HG03095 (cell line): ENCODE measurements at regions not wholly inside any gene's neighbourhood (a gene's known extent, or its start where the extent isn't known, plus 50 kb on each side); places are given as distances from the start of the nearest gene placed in this dataset.
"Not testable (repeated sequence)": the region's sequence is repeated elsewhere in the genome, so short reads cannot be mapped to it uniquely, and the experiment has no call there.

Source experiments
- ATAC-seq: cut with Tn5 transposase; IDR thresholded peaks from one replicate; pipeline ENCODE4 v1.9.1; 2021; ENCODE audit warnings: moderate library complexity; ENCODE audit not compliant: unreplicated experiment

- no peak for ATAC-seq
These were observed 71.1 kb upstream of the RAP1B start for GRCh38 chr12:68539615-68539952.

- not testable (repeated sequence) for ATAC-seq
These were observed 69.9 kb upstream of the RAP1B start for GRCh38 chr12:68540768-68541167.

- not testable (repeated sequence) for ATAC-seq
These were observed 63.4 kb upstream of the RAP1B start for GRCh38 chr12:68547318-68547717.

GRCh38 chr12:68552605-68553195, 58.0 kb upstream of the RAP1B start:
- not testable (repeated sequence) for ATAC-seq

DNA sequence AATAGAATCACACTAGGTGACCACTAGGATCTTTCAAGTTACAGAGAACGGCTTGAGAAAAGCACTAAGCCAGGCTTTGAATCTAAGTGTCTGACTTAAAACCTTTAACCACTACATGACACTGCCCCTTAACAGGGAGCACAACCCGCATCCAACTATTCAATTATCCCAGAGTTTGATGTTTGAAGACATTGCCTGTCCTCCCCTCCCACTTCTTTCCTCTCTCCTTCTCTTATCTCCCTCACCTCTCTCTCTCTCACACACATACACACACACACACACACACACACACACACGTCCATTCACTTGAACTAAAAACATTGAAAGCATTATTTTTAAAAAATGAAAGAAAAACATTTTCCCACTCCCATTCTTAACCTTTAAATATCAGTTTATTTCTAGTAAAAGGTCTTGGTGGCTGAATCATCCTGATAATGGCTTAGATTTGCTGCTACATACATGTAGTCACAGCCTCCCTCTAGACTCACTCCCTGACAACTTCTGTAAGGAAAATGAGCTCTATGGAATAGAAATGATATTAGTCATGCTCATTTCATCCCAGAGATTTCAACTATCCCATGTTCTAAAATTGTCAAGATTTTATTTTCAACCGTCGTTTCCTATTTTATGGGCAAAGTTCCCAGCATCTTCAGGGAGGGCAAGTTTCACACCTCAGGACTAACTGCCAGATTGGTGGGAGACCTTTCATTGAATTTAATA, 53.5 kb upstream of the RAP1B start:
- no peak for ATAC-seq

GRCh38 chr12:68559246-68559645, 51.5 kb upstream of the RAP1B start:
- no peak for ATAC-seq

DNA sequence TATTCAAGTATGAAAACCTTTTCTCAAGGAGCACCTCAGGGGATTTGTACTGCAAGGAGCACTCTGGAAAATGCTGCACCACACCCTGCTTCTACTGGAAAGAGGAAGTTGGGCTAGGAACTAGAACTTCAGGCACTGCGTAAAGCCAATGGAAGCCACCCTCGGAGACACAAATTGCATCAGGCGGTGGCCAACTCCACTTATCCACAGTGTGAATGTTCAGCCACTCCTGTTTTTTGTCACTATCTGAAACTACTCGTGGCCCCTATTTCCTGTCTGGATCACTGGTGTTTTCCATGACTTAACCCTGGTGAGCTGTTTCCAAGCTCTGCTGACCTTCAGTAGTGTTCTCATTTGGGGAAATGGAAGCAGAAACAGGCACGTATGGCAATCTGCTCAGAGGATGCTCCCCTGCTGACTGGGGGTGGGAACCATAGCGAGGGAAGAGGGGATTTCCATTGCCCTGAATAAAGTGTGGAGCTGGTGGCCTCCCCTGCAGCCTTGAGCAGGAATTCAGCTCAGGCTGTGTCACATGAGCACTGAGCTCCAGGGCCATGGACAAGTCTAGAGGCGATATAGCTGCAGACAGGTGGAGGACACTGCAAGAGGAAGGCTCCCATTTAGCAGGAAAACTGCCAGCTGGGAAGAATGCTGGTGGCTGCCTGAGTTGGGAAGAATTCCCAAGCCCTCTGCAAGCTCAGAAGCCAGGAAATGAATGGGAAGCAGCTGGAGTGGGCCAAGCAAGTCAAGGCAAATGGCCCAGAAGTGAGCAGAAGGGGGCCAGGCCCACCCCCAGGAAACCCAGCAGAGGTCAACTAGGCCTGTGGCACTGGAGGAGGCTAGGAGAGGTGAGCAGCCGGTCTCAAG, 50.5 kb upstream of the RAP1B start:
- no peak for ATAC-seq

GRCh38 chr12:68560851-68561422, 49.8 kb upstream of the RAP1B start:
- ATAC-seq = no peak
